ENCODE measurements at regions not wholly inside any gene's neighbourhood (a gene's known extent, or its start where the extent isn't known, plus 50 kb on each side); places are given as distances from the start of the nearest gene placed in this dataset.
"Not testable (repeated sequence)": the region's sequence is repeated elsewhere in the genome, so short reads cannot be mapped to it uniquely, and the experiment has no call there.

DNA sequence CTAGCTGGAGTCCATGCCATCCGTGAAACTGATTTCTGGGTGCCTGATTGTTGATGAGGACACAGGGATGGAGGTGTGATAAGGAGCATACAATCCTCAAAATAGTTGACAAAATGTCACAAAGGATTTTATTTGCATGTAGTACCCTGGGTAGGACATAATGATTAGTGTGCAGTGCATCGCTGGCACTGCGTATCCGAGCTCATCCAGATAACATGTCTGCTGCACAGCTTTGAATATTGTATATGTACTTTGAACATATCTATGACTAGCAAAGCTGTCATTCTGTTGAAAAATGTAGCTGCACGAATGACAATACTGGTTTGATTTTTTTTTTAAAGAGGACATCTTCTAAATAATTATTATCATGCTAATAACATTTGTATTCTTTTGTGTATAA lies 529.7 kb upstream of the FANCL start:
- H3K36me3 Mint-ChIP-seq (ENCODE audit: insufficient read depth): no peaks in the 10 kb centered on the region
- H3K4me3 Mint-ChIP-seq: no peak overlapping the region
- no peak for DNase-seq
- H3K27me3 Mint-ChIP-seq: no peaks in the 10 kb centered on the region
- H3K9me3 Mint-ChIP-seq: peaks cover 0 to 3% of the 10 kb centered on the region in 2 donors
- no peaks in the 10 kb centered on the region for H3K4me1 Mint-ChIP-seq (ENCODE audit: low read depth in 2 of 2)
- H3K27ac Mint-ChIP-seq: no peak overlapping the region
- ATAC-seq (replicated peaks): no peak

DNA sequence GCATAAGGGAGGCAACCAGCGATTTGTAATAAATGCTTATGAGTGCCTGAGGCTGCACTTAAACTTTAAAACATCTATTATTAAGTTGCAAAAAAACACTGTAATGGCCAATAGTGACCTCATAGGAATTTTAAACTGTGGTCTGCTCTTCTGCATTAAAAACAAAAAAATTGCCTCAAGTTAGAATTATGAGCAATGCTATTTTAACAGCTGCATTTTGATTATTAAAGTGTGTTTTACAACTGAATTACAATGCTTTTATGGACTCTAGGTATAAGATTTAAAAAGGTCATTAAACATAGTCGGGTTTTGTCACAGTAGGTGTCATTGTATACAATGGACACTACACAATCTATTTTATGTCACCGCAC lies 528.7 kb upstream of the FANCL start:
- DNase-seq: no peak
- Mint-ChIP-seq H3K4me1 (ENCODE audit: low read depth in 2 of 2) (no peaks in the 10 kb centered on the region), H3K9me3 (peaks cover 0 to 4% of the 10 kb centered on the region in 2 donors), H3K36me3 (ENCODE audit: insufficient read depth) (no peaks in the 10 kb centered on the region), H3K4me3 (no peak overlapping the region), H3K27ac (no peak overlapping the region), H3K27me3 (no peaks in the 10 kb centered on the region)
- ATAC-seq (replicated peaks): no peak

DNA sequence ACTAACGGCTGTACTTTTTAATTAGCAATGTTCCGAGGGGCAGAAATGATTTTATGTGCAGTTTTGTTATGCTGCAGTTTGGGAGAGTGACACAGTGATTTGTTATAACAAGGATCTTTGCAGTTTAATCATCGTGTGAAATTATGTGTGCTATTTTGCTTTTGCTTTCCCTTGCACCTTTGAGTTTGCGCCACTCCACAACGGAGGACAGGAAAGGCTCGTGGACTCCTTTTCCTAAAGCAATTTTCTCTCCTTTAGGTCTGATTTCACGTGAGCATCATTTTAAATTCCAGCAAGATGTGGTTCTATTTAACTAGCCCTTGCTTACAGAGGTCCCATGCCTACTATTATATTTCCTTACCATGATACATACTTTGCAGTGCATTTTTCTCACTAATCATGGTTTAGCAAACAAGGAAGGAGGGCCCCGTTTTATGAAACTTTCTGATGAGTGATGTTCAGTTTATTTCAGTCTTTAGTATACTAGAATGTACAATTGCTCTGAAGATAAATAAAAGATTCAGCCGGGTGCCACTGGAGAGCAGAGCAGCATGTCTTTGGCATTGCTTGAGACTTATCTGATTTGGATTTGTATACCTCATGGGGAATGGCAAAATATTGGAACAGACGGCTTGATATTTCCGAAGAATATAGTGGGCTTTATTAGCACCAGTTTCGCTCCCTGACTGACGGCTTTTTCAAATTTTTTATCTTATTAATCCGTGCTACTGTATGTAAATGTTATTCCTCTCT lies 528.2 kb upstream of the FANCL start:
- Mint-ChIP-seq H3K9me3 (peaks cover 0 to 2% of the 10 kb centered on the region in 2 donors), H3K27me3 (no peaks in the 10 kb centered on the region), H3K4me1 (ENCODE audit: low read depth in 2 of 2) (no peaks in the 10 kb centered on the region), H3K27ac (no peak overlapping the region), H3K36me3 (ENCODE audit: insufficient read depth) (no peaks in the 10 kb centered on the region), H3K4me3 (no peak overlapping the region)
- ATAC-seq (replicated peaks) (no peak), DNase-seq (no peak)

DNA sequence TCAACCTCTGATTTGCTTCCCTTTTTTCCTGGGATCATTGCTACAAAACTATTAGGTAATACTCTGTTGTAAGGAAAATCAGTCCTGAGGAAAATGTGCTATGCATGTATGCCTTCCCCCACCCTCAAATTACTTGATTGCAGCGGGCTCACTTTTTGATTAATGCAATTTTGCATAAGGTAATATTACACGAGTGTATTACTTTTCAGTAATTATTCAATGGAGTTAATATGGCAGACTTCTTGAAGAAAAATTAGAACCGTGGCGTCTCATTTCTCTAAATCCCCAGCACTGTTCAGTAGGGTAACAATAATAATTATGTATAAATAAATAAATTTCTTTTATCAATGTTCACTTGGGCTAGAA lies 527.6 kb upstream of the FANCL start:
- DNase-seq: no peak
- Mint-ChIP-seq H3K27ac (no peak overlapping the region), H3K4me1 (ENCODE audit: low read depth in 2 of 2) (no peaks in the 10 kb centered on the region), H3K4me3 (no peak overlapping the region), H3K36me3 (ENCODE audit: insufficient read depth) (no peaks in the 10 kb centered on the region), H3K27me3 (no peaks in the 10 kb centered on the region), H3K9me3 (peaks cover 0 to 2% of the 10 kb centered on the region in 2 donors)
- ATAC-seq (replicated peaks): no peak

DNA sequence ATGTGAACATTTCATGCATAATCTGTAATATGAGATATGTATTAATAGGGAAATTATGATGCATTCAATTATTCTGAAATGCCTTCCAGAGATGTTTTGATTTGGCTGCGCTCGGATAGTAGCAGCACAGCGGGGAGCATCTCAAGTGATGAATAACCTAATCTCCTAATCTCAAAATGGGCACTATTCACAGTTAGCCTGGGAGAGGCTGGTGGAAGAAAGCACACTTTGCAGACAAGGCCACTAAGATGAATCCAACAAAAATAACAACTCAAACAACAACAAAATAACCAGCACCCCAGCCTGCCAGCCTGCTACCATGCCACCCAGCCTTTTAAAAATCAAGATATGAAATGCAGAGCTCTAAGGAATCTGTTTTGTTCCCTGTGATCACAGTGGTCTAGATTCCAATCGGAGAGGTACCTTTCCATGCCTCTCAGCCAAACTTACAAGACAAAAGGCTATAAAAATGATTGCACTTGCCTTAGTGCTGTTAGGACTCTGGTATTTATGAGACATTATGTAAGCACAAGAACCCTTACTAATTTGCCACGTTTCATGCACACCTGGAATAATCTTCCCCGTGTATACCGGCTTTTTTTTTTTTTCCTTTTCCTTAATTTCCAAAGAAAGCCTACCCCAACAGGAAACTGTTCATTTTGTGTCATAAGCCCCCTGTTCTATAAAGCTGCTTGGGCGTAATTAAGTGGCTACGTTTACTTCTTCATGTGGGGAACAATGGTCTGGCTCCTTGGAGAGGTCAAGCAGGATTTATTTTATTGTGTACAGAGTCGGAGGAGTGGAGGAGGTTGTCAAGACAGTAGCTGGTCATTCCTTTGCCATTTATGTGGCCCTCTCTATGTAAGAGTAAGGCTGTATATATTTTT lies 526.9 kb upstream of the FANCL start:
- H3K27ac Mint-ChIP-seq: no peak overlapping the region
- no peaks in the 10 kb centered on the region for H3K36me3 Mint-ChIP-seq (ENCODE audit: insufficient read depth)
- DNase-seq: no peak
- H3K4me1 Mint-ChIP-seq (ENCODE audit: low read depth in 2 of 2): no peaks in the 10 kb centered on the region
- no peak overlapping the region for H3K4me3 Mint-ChIP-seq
- H3K9me3 Mint-ChIP-seq: peaks cover 0 to 2% of the 10 kb centered on the region in 2 donors
- ATAC-seq (replicated peaks): no peak
- H3K27me3 Mint-ChIP-seq: no peaks in the 10 kb centered on the region

DNA sequence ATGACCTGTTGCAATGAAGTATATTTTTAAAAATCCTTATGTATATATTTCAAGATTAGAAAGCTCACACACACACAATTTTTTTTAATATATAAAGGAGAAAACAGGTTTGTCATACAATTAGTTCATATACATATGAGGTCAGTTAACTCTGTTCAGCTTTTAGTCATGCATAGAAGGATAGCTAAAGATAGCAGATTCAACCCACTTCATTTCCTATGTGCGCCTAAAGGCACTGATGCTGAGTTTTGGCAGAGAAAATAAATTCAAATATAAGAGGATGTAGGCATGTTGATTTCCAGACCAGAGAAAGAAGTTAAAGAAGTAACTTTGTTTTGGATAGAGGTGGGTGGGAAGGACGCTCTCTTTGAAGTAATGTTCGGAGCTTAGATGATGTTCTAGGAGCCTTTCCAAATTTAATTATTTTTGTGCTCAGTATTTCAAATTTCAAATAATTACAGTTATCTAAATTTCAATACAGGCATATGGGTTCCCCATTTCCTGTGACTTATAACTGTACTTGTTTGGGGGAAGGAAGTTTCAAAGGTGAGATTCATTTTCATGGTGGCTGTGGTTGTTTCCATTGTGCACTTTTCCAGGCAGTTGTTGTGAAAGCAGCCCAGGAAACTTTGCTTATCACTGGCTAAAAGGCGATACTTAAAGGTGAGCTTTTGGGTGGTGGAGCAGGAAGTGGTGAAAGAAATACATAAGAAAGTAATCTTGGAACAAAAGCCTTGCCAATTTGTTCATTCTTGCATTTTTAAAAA lies 523.4 kb upstream of the FANCL start:
- ATAC-seq (replicated peaks) (no peak), DNase-seq (no peak)
- Mint-ChIP-seq H3K27ac (no peak overlapping the region), H3K4me3 (no peak overlapping the region), H3K36me3 (ENCODE audit: insufficient read depth) (no peaks in the 10 kb centered on the region), H3K9me3 (peaks cover 0 to 2% of the 10 kb centered on the region in 2 donors), H3K4me1 (ENCODE audit: low read depth in 2 of 2) (no peaks in the 10 kb centered on the region), H3K27me3 (no peaks in the 10 kb centered on the region)

DNA sequence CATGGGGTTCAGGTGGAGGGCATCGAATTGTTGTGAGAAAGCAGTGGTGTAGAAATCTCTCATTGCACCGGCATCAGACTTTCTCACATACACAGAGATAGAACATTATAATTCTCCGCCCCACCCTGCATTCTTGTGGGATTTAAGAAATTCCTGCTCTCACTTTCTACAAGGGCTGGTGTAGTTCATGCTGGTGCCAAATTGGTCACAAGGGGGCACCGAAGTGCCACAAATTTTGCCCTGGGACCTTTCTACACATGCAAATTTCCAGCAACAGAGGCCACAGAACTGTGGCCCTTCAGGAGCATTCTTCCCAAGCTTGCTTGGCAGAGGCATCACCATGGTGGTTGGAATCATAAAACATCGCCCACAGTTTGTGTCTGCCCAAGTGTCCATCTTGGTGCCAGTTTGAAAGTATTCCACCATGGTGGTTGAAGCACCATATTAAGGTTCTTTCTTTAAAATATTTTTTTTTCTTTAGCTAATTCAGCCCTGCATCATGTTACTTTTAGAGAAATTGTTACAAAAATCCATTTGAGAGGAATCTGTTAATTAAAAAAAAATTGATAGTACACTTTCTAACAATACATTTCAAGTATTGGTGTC lies 521.2 kb upstream of the FANCL start:
- no peaks in the 10 kb centered on the region for H3K4me1 Mint-ChIP-seq (ENCODE audit: low read depth in 2 of 2)
- H3K27me3 Mint-ChIP-seq: no peaks in the 10 kb centered on the region
- H3K27ac Mint-ChIP-seq: no peak overlapping the region
- peaks cover 0 to 5% of the 10 kb centered on the region in 2 donors for H3K9me3 Mint-ChIP-seq
- DNase-seq (no peak), ATAC-seq (replicated peaks) (no peak)
- no peaks in the 10 kb centered on the region for H3K36me3 Mint-ChIP-seq (ENCODE audit: insufficient read depth)
- H3K4me3 Mint-ChIP-seq: no peak overlapping the region

DNA sequence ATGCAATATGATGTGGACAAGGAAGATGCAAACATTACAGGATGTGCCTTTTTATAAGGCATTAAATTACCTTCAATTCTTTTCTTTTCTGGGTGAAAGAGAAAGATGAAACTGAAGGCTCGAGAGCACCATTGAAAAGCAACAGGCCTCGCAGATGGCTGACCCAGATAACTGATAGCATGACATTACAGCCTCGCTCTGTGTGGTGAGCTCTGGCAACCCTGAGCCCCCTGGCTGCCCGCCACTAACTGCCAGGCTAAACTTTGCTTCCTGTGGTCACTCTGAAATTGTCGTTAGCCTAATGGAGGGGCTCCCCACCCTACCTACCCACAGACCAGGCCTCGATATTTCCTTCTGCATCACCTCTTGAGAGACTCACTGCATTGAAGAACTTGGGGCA lies 516.8 kb upstream of the FANCL start:
- ATAC-seq (replicated peaks) (no peak), DNase-seq (no peak)
- Mint-ChIP-seq H3K9me3 (peaks cover 5 to 12% of the 10 kb centered on the region in 2 donors), H3K4me3 (no peak overlapping the region), H3K27ac (no peak overlapping the region), H3K4me1 (ENCODE audit: low read depth in 2 of 2) (no peaks in the 10 kb centered on the region), H3K36me3 (ENCODE audit: insufficient read depth) (no peaks in the 10 kb centered on the region), H3K27me3 (no peaks in the 10 kb centered on the region)

DNA sequence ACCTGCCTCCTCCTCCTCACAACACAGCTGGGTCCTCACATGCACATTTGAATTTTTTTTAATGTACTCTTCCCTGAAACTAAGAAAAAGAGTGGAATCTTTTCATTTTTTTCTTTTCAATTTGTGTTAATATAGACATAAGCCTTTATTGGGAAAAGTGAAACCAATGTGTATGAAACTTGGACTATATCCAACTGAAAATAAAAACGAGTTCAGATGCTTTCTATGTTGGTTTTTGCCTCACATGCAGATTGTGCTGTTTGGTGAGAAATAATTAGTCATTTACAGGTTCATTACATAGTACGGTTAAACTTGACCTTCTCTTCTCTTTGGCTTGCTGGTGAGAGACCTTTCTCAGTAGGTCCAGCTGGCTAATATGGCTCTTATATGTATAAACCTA lies 515.2 kb upstream of the FANCL start:
- no peak overlapping the region for H3K27ac Mint-ChIP-seq
- peaks cover 9 to 13% of the 10 kb centered on the region in 2 donors for H3K9me3 Mint-ChIP-seq
- no peak overlapping the region for H3K4me3 Mint-ChIP-seq
- ATAC-seq (replicated peaks) (no peak), DNase-seq (no peak)
- no peaks in the 10 kb centered on the region for H3K27me3 Mint-ChIP-seq
- H3K36me3 Mint-ChIP-seq (ENCODE audit: insufficient read depth): no peaks in the 10 kb centered on the region
- H3K4me1 Mint-ChIP-seq (ENCODE audit: low read depth in 2 of 2): no peaks in the 10 kb centered on the region

DNA sequence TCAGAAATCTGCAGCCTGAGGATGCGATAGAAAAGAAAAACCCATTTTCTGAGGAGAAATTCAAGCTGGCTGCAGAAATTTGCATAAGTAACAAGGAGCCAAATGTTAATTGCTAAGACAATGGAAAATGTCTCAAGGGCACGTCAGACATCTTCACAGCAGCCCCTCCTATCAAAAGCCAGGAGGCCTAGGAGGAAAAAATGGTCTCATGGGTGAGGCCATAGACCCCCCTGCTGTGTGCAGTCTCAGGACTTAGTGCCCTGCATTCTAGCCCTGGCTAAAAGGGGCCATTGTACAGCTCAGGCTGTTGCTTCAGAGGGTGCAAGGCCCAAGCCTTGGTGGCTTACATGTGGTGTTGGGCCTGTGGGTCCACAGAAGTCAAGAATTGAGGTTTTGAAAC lies 511.4 kb upstream of the FANCL start:
- H3K9me3 Mint-ChIP-seq: peaks cover 7 to 13% of the 10 kb centered on the region in 2 donors
- not testable (repeated sequence) for DNase-seq; H3K27ac Mint-ChIP-seq; ATAC-seq (replicated peaks); H3K4me3 Mint-ChIP-seq; H3K4me1 Mint-ChIP-seq (ENCODE audit: low read depth in 2 of 2); H3K27me3 Mint-ChIP-seq; H3K36me3 Mint-ChIP-seq (ENCODE audit: insufficient read depth)

DNA sequence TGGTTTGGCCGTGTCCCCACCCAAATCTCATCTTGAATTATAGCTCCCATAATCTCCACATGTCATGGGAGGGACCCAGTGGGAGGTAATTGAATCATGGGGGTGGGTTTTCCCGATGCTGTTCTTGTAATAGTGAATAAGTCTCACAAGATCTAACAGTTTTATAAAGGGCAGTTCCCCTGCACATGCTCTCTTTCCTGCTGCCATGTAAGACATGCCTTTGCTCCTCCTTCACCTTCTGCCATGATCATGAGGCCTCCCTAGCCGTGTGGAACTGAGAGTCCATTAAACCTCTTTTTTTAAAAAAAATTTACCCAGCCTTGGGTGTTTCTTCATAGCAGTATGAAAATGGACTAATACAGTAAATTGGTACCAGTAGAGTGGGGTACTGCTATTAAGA lies 510.6 kb upstream of the FANCL start:
- not testable (repeated sequence) for H3K36me3 Mint-ChIP-seq (ENCODE audit: insufficient read depth); H3K27ac Mint-ChIP-seq; H3K4me3 Mint-ChIP-seq; DNase-seq; H3K27me3 Mint-ChIP-seq; ATAC-seq (replicated peaks); H3K4me1 Mint-ChIP-seq (ENCODE audit: low read depth in 2 of 2)
- peaks cover 7 to 13% of the 10 kb centered on the region in 2 donors for H3K9me3 Mint-ChIP-seq

DNA sequence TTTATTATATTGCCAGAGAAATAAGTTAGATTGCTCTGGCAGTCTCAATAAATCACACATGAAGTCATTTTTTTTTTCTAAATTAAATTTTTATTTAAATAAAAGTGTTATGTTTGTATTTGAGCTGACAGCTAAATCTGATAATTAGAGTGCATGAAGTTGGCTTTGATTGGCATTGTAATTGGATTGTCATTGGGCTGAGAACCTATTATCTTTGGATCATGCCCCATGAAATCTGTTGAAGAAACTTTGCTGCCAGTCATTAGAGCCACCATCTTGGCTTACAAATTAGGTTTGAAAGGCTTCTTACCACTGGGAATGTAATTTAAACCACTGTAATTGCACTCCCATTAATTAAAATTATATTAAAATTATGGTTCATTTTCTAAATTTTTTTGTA lies 507.9 kb upstream of the FANCL start:
- no peaks in the 10 kb centered on the region for H3K36me3 Mint-ChIP-seq (ENCODE audit: insufficient read depth)
- H3K27ac Mint-ChIP-seq: no peak overlapping the region
- H3K27me3 Mint-ChIP-seq: no peaks in the 10 kb centered on the region
- DNase-seq: no peak
- peaks cover 9 to 18% of the 10 kb centered on the region in 2 donors for H3K9me3 Mint-ChIP-seq
- no peak overlapping the region for H3K4me3 Mint-ChIP-seq
- no peak for ATAC-seq (replicated peaks)
- no peaks in the 10 kb centered on the region for H3K4me1 Mint-ChIP-seq (ENCODE audit: low read depth in 2 of 2)

DNA sequence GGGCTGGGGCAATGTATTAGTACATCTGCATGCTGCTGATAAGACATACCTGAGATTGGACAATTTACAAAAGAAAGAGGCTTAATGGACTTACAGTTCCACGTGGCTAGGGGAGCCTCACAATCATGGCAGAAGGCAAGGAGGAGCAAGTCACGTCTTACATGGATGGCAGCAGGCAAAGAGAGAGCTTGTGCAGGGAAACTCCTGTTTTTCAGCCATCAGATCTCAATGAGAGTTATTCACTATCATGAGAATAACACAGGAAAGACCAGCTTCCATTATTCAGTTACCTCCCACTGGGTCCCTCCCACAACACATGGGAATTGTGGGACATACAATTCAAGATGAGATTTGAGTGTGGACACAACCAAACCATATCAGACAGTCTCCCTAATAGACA lies 504.2 kb upstream of the FANCL start:
- H3K9me3 Mint-ChIP-seq; H3K27ac Mint-ChIP-seq; H3K4me3 Mint-ChIP-seq; H3K36me3 Mint-ChIP-seq (ENCODE audit: insufficient read depth); DNase-seq; ATAC-seq (replicated peaks); H3K27me3 Mint-ChIP-seq; H3K4me1 Mint-ChIP-seq (ENCODE audit: low read depth in 2 of 2): not testable (repeated sequence)
